PC-3 (cell line): ENCODE measurements at regions not wholly inside any gene's neighbourhood (a gene's known extent, or its start where the extent isn't known, plus 50 kb on each side); places are given as distances from the start of the nearest gene placed in this dataset.

Experiments used
- ATAC-seq: fragments of 200-7000 bp; cut with Tn5 transposase; 2 replicates; pipeline ENCODE4 v1.9.1; 2020; ENCODE audit warnings: mild to moderate bottlenecking, moderate library complexity
- BruUV-seq: library from RNA; stranded (reverse); fragments of 400-500 nt; replicated peaks from 2 replicates; lab custom pipeline; 2021; lab: Mats Ljungman, UMichigan
- CTCF ChIA-PET: fragments of 300-600 bp; sonication (Branson Sonifier 250); formaldehyde crosslinking; loops from one replicate; lab custom pipeline; 2022; ENCODE audit warnings: antibody characterized with exemption; lab: Charles Lee
- POLR2A ChIA-PET: fragments of 300-600 bp; sonication (Branson Sonifier 250); formaldehyde crosslinking; loops from one replicate; lab custom pipeline; 2022; ENCODE audit warnings: antibody characterized with exemption; ENCODE audit not compliant: unreplicated experiment; lab: Charles Lee
- DNase-seq: peaks from one replicate; pipeline ENCODE4 v3.0.0-alpha.2; 2015
- H2AFZ ChIP-seq: fragments of 300-600 bp; sonication (generic); 2 replicates; pipeline ENCODE4 v1.6.0; 2016; ENCODE audit warnings: antibody characterized with exemption, low read length
- H3F3A ChIP-seq: fragments of 300-600 bp; sonication (generic); one replicate; pipeline ENCODE4 v1.6.0; 2017; ENCODE audit warnings: antibody characterized with exemption, low read length, control low read depth, mild to moderate bottlenecking; ENCODE audit not compliant: unreplicated experiment
- H3K27ac ChIP-seq: fragments of 300-600 bp; sonication (generic); 2 replicates; pipeline ENCODE4 v1.5.1; 2016; ENCODE audit warnings: mild to moderate bottlenecking, low read length
- H3K27me3 ChIP-seq: fragments of 300-600 bp; sonication (generic); 2 replicates; pipeline ENCODE4 v1.6.1; 2016; ENCODE audit warnings: low read length, mixed read lengths
- H3K36me3 ChIP-seq: fragments of 300-600 bp; sonication (generic); 2 replicates; pipeline ENCODE4 v1.6.1; 2016; ENCODE audit warnings: low read depth, mixed run types, low read length, mixed read lengths
- H3K4me1 ChIP-seq: fragments of 300-600 bp; sonication (generic); 2 replicates; pipeline ENCODE4 v1.5.1; 2016; ENCODE audit warnings: low read length; ENCODE audit not compliant: insufficient read depth
- H3K4me2 ChIP-seq: fragments of 300-600 bp; sonication (generic); 2 replicates; pipeline ENCODE4 v1.6.0; 2016; ENCODE audit warnings: low read length
- H3K4me3 ChIP-seq: fragments of 300-600 bp; sonication (generic); 2 replicates; pipeline ENCODE4 v1.5.1; 2016; ENCODE audit warnings: mild to moderate bottlenecking, low read length, mixed read lengths
- H3K79me2 ChIP-seq: fragments of 300-600 bp; sonication (generic); 2 replicates; pipeline ENCODE4 v1.6.1; 2017; ENCODE audit warnings: low read length, mixed read lengths
- H3K9ac ChIP-seq: fragments of 300-600 bp; sonication (generic); 2 replicates; pipeline ENCODE4 v1.6.0; 2016; ENCODE audit warnings: mild to moderate bottlenecking, low read length
- H3K9me2 ChIP-seq: fragments of 300-600 bp; sonication (generic); replicated peaks from 2 replicates; pipeline ENCODE4 v1.6.1; 2016; ENCODE audit warnings: mixed run types, low read length, mixed read lengths
- H3K9me3 ChIP-seq: fragments of 300-600 bp; sonication (generic); 2 replicates; pipeline ENCODE4 v1.6.1; 2016; ENCODE audit warnings: low read length, mixed read lengths
- H4K20me1 ChIP-seq: fragments of 300-600 bp; sonication (generic); 2 replicates; pipeline ENCODE4 v1.6.1; 2016; ENCODE audit warnings: low read length, mixed read lengths
- EZH2 ChIP-seq: fragments of 300-600 bp; sonication (generic); IDR thresholded peaks from one replicate; pipeline ENCODE4 v1.6.1; 2017; ENCODE audit warnings: antibody characterized with exemption, mild to moderate bottlenecking, low read length; ENCODE audit not compliant: unreplicated experiment
- EZH2phosphoT487 ChIP-seq: fragments of 300-600 bp; sonication (generic); IDR thresholded peaks from 2 replicates; pipeline ENCODE4 v1.6.1; 2018; ENCODE audit warnings: mild to moderate bottlenecking, antibody characterized with exemption, low read length, borderline replicate concordance
- intact Hi-C: fragments of 100-400 bp; cut with micrococcal nuclease; formaldehyde crosslinking; loops from 2 replicates; pipeline ENCODE4 v1.9.0; 2023
- TF ChIP-seq, protein P1 (sequence below): fragments of 300-600 bp; sonication (generic); conservative IDR thresholded peaks from 2 replicates; pipeline ENCODE4 v1.5.1; 2017; ENCODE audit warnings: antibody characterized with exemption, low read depth, mild to moderate bottlenecking, low read length

DNA sequence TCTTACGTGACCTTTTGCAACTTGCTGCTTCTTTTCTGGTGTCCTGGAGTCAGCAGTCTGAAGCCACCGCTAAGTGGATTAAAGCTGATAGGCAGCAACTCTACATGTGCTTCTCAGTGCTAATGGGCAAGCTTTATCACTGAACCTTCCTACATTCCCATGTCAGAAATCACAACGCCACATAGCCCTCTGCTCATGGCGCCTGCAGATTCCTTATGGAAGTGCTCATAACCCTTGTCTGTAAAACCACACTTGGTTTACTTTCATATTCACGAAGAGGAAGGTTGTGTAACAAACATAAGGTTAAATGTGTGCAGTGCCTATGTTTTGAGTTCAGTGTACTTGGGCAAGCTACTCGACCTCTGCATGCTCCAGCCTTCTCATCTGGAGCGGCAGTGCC lies 319.8 kb downstream of the FBXO15 start:
- TF ChIP-seq, protein P1, sequence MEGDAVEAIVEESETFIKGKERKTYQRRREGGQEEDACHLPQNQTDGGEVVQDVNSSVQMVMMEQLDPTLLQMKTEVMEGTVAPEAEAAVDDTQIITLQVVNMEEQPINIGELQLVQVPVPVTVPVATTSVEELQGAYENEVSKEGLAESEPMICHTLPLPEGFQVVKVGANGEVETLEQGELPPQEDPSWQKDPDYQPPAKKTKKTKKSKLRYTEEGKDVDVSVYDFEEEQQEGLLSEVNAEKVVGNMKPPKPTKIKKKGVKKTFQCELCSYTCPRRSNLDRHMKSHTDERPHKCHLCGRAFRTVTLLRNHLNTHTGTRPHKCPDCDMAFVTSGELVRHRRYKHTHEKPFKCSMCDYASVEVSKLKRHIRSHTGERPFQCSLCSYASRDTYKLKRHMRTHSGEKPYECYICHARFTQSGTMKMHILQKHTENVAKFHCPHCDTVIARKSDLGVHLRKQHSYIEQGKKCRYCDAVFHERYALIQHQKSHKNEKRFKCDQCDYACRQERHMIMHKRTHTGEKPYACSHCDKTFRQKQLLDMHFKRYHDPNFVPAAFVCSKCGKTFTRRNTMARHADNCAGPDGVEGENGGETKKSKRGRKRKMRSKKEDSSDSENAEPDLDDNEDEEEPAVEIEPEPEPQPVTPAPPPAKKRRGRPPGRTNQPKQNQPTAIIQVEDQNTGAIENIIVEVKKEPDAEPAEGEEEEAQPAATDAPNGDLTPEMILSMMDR: no peak
- TF ChIP-seq EZH2 (no peak), EZH2phosphoT487 (no peak)
- BruUV-seq: no TSS peak
- ATAC-seq: no peak
- H3K9me2 ChIP-seq: no peaks in the 10 kb centered on the region
- no peak for DNase-seq
- no peaks in the 10 kb centered on the region for H3F3A ChIP-seq
- no peaks in the 10 kb centered on the region for H4K20me1 ChIP-seq
- H3K9me3 ChIP-seq: no peaks in the 10 kb centered on the region
- H3K4me1 ChIP-seq: no peaks in the 10 kb centered on the region
- no peak overlapping the region for H3K4me2 ChIP-seq
- POLR2A ChIA-PET: no interaction called here
- no peak overlapping the region for H3K27ac ChIP-seq
- H3K4me3 ChIP-seq: no peak overlapping the region
- no peaks in the 10 kb centered on the region for H3K27me3 ChIP-seq
- H3K36me3 ChIP-seq: no peaks in the 10 kb centered on the region
- CTCF ChIA-PET: no interaction called here
- intact Hi-C loops: no loop called here
- H3K79me2 ChIP-seq: no peaks in the 10 kb centered on the region
- H2AFZ ChIP-seq: no peak overlapping the region
- no peak overlapping the region for H3K9ac ChIP-seq

DNA sequence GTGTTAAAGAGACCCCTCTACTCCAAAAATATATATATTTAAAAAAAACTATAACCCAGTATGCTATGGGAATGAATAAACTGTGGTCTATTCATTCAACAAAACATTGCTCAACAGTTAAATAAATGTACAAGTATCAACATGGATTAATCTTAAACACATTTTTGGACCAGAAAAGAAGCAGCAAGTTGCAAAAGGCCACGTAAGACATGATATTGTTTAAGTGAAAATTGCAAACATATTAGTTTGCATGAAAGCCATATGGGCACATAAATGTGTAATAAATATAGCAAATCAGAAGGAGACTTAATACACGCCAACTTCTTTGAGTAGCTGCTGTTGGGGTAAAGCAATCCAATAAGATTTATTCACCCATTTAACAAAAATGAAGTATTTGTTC lies 321.5 kb downstream of the FBXO15 start:
- H3K4me3 ChIP-seq: no peak overlapping the region
- no TSS peak for BruUV-seq
- H2AFZ ChIP-seq: no peak overlapping the region
- ATAC-seq (no peak), DNase-seq (no peak)
- H3K36me3 ChIP-seq: no peaks in the 10 kb centered on the region
- TF ChIP-seq EZH2 (no peak), EZH2phosphoT487 (no peak)
- TF ChIP-seq, protein P1: no peak
- H3K79me2 ChIP-seq: no peaks in the 10 kb centered on the region
- no peaks in the 10 kb centered on the region for H3K27me3 ChIP-seq
- H4K20me1 ChIP-seq: no peaks in the 10 kb centered on the region
- intact Hi-C loops: no loop called here
- no peaks in the 10 kb centered on the region for H3F3A ChIP-seq
- H3K9ac ChIP-seq: no peak overlapping the region
- H3K9me3 ChIP-seq: no peaks in the 10 kb centered on the region
- H3K4me1 ChIP-seq: no peaks in the 10 kb centered on the region
- ChIA-PET CTCF (no interaction called here), POLR2A (no interaction called here)
- no peak overlapping the region for H3K4me2 ChIP-seq
- H3K9me2 ChIP-seq: no peaks in the 10 kb centered on the region
- H3K27ac ChIP-seq: no peak overlapping the region

DNA sequence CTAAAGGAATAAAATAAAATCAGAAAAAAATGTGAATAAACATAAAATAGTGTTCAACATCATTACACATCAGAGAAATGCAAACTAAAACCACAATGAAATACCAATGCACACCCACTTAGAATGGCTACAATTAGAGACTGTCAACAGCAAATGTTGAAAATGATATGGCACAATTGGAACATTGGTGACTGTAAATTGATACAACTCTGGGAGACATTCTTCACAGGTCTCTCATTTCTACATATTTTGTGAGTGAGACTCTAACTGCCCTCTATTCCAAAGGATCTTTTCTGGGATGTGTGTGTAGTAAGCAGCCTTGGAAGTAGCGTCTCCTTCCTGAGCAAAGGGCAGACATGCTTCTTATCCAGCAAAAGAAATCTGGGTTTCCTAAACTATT lies 323.0 kb downstream of the FBXO15 start:
- H3F3A ChIP-seq: no peaks in the 10 kb centered on the region

More for the DNA sequence above, 323.0 kb downstream of the FBXO15 start:
- TF ChIP-seq, protein P1: no peak
- no peak for TF ChIP-seq EZH2
- TF ChIP-seq EZH2phosphoT487: no peak
- ChIA-PET POLR2A (no interaction called here), CTCF (no interaction called here)
- ATAC-seq: no peak
- Histone ChIP-seq H3K27ac (no peak overlapping the region), H3K4me2 (no peak overlapping the region), H4K20me1 (no peaks in the 10 kb centered on the region), H3K4me1 (no peaks in the 10 kb centered on the region), H3K27me3 (no peaks in the 10 kb centered on the region), H3K36me3 (no peaks in the 10 kb centered on the region), H3K9ac (no peak overlapping the region), H3K79me2 (no peaks in the 10 kb centered on the region), H3K9me2 (no peaks in the 10 kb centered on the region), H3K4me3 (no peak overlapping the region), H2AFZ (no peak overlapping the region), H3K9me3 (no peaks in the 10 kb centered on the region)
- BruUV-seq: no TSS peak
- DNase-seq: no peak
- intact Hi-C loops: no loop called here
